ENCODE measurements at regions not wholly inside any gene's neighbourhood (a gene's known extent, or its start where the extent isn't known, plus 50 kb on each side); places are given as distances from the start of the nearest gene placed in this dataset.

- no peak overlapping the region for H3K9ac ChIP-seq (ENCODE audit: low read depth in 1 of 2, low read length in 2 of 2)
- no peaks in the 10 kb centered on the region for H3K9me3 ChIP-seq (ENCODE audit: control insufficient read depth in 1 of 2, low read length in 2 of 2)
- no peaks in the 10 kb centered on the region for H3K4me1 ChIP-seq (ENCODE audit: control insufficient read depth in 1 of 2, insufficient read depth in 2 of 2, low read length in 2 of 2)
- H3K4me3 ChIP-seq (ENCODE audit: low read depth in 1 of 2, low read length in 2 of 2), result no peak overlapping the region
- no peak overlapping the region for H3K27ac ChIP-seq (ENCODE audit: low read depth, low read length)
- no peaks in the 10 kb centered on the region for H3K36me3 ChIP-seq (ENCODE audit: control insufficient read depth in 1 of 2, insufficient read depth in 2 of 2, low read length in 2 of 2)
- peaks cover 3 to 15% of the 10 kb centered on the region in 2 donors for H3K27me3 ChIP-seq (ENCODE audit: control insufficient read depth in 1 of 2, insufficient read depth in 2 of 2, low read length in 2 of 2)
Observed at GRCh38 chr1:117686907-117687306, 81.1 kb downstream of the TENT5C start.

DNA sequence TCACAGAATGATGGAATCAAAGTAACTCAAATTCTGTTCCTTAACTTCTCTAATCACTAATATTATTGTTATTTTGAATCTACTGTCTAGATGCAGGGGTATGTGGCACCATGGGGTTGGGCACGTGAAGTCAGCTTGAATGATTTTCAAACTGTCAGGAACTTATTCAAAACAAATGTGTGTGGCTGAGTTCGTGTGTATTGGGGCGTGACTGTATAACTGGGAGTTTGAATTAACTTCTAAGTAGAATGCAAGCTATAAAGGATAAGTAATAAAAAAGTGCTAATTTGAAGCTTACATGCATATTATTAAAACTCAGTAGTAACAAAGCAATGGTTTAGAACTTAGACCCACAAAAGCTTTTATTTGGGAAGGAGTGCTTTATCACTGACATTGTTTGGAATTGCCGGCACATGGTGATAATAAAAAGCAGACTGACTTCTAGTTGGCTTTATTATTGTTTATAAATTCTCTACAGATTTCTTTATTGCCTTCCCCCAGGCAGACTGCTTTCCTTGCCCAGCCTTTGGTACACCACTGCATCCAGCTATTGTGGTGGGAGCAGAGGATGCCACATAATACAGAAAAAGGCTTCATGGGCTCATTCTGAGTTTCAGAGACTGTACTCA is 84.3 kb downstream of the TENT5C start:
- no peaks in the 10 kb centered on the region for H3K9me3 ChIP-seq (ENCODE audit: control insufficient read depth in 1 of 2, low read length in 2 of 2)
- peaks cover 3 to 18% of the 10 kb centered on the region in 2 donors for H3K27me3 ChIP-seq (ENCODE audit: control insufficient read depth in 1 of 2, insufficient read depth in 2 of 2, low read length in 2 of 2)
- no peak overlapping the region for H3K9ac ChIP-seq (ENCODE audit: low read depth in 1 of 2, low read length in 2 of 2)
- no peaks in the 10 kb centered on the region for H3K4me1 ChIP-seq (ENCODE audit: control insufficient read depth in 1 of 2, insufficient read depth in 2 of 2, low read length in 2 of 2)
- H3K36me3 ChIP-seq (ENCODE audit: control insufficient read depth in 1 of 2, insufficient read depth in 2 of 2, low read length in 2 of 2), result no peaks in the 10 kb centered on the region
- H3K4me3 ChIP-seq (ENCODE audit: low read depth in 1 of 2, low read length in 2 of 2), result no peak overlapping the region
- H3K27ac ChIP-seq (ENCODE audit: low read depth, low read length), result no peak overlapping the region

DNA sequence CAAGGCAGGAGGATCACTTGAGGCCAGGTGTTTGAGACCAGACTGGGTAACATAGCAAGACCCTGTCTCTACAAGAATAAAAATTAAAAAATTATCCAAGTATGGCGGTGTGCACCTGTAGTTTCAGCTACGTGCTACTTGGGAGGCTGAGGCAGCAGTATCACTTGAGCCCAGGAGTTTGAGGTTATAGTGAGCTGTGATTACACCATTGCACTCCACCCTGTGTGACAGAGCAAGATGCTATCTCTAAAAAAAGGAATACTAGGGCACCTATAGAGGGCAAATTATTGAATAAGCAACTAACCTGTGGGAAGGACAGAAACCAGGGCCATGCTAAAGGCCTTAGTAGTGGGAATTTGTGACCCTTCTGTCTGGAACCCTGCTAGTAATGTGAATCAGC is 86.1 kb downstream of the TENT5C start:
- no peaks in the 10 kb centered on the region for H3K9me3 ChIP-seq (ENCODE audit: control insufficient read depth in 1 of 2, low read length in 2 of 2)
- H3K27me3 ChIP-seq (ENCODE audit: control insufficient read depth in 1 of 2, insufficient read depth in 2 of 2, low read length in 2 of 2), result peaks cover 3 to 18% of the 10 kb centered on the region in 2 donors
- H3K36me3 ChIP-seq (ENCODE audit: control insufficient read depth in 1 of 2, insufficient read depth in 2 of 2, low read length in 2 of 2), result no peaks in the 10 kb centered on the region
- no peaks in the 10 kb centered on the region for H3K4me1 ChIP-seq (ENCODE audit: control insufficient read depth in 1 of 2, insufficient read depth in 2 of 2, low read length in 2 of 2)
- H3K9ac ChIP-seq (ENCODE audit: low read depth in 1 of 2, low read length in 2 of 2), result no peak overlapping the region
- H3K27ac ChIP-seq (ENCODE audit: low read depth, low read length), result no peak overlapping the region
- no peak overlapping the region for H3K4me3 ChIP-seq (ENCODE audit: low read depth in 1 of 2, low read length in 2 of 2)

DNA sequence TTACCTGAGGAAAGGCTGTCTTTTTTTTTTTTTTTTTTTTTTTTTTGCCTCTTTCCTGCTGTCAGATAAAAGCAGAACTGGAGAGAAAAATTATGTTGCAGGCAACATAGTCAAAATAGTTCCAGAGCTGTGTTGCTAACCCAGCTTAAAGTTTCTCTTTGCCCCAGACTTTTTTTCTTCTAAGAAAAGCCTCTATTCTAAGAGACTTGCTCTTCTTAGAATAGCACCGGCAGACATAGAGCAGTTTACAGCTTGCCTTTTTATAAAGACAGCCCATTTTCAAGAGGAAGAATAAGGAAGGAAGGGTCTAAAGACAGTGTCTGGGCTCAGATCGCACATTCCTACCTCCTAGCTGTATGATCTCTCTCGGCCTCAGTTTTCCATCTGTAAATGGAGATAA is 88.7 kb downstream of the TENT5C start:
- no peaks in the 10 kb centered on the region for H3K36me3 ChIP-seq (ENCODE audit: control insufficient read depth in 1 of 2, insufficient read depth in 2 of 2, low read length in 2 of 2)
- H3K27ac ChIP-seq (ENCODE audit: low read depth, low read length), result no peak overlapping the region
- no peaks in the 10 kb centered on the region for H3K9me3 ChIP-seq (ENCODE audit: control insufficient read depth in 1 of 2, low read length in 2 of 2)
- H3K9ac ChIP-seq (ENCODE audit: low read depth in 1 of 2, low read length in 2 of 2), result no peak overlapping the region
- peaks cover 8 to 18% of the 10 kb centered on the region in 2 donors for H3K27me3 ChIP-seq (ENCODE audit: control insufficient read depth in 1 of 2, insufficient read depth in 2 of 2, low read length in 2 of 2)
- H3K4me1 ChIP-seq (ENCODE audit: control insufficient read depth in 1 of 2, insufficient read depth in 2 of 2, low read length in 2 of 2), result no peaks in the 10 kb centered on the region
- no peak overlapping the region for H3K4me3 ChIP-seq (ENCODE audit: low read depth in 1 of 2, low read length in 2 of 2)

- Histone ChIP-seq H3K27ac (ENCODE audit: low read depth, low read length) (peak overlapping the region; percentile 20), H3K9me3 (ENCODE audit: control insufficient read depth in 1 of 2, low read length in 2 of 2) (no peaks in the 10 kb centered on the region), H3K27me3 (ENCODE audit: control insufficient read depth in 1 of 2, insufficient read depth in 2 of 2, low read length in 2 of 2) (peaks cover 5 to 8% of the 10 kb centered on the region in 2 donors), H3K9ac (ENCODE audit: low read depth in 1 of 2, low read length in 2 of 2) (no peak overlapping the region), H3K4me1 (ENCODE audit: control insufficient read depth in 1 of 2, insufficient read depth in 2 of 2, low read length in 2 of 2) (no peaks in the 10 kb centered on the region), H3K4me3 (ENCODE audit: low read depth in 1 of 2, low read length in 2 of 2) (no peak overlapping the region), H3K36me3 (ENCODE audit: control insufficient read depth in 1 of 2, insufficient read depth in 2 of 2, low read length in 2 of 2) (no peaks in the 10 kb centered on the region)
Observed at GRCh38 chr1:117695796-117696490, 90.1 kb downstream of the TENT5C start.

- H3K36me3 ChIP-seq (ENCODE audit: control insufficient read depth in 1 of 2, insufficient read depth in 2 of 2, low read length in 2 of 2), result no peaks in the 10 kb centered on the region
- H3K27ac ChIP-seq (ENCODE audit: low read depth, low read length), result peak overlapping the region; percentile 20
- H3K4me3 ChIP-seq (ENCODE audit: low read depth in 1 of 2, low read length in 2 of 2), result no peak overlapping the region
- no peaks in the 10 kb centered on the region for H3K4me1 ChIP-seq (ENCODE audit: control insufficient read depth in 1 of 2, insufficient read depth in 2 of 2, low read length in 2 of 2)
- no peaks in the 10 kb centered on the region for H3K9me3 ChIP-seq (ENCODE audit: control insufficient read depth in 1 of 2, low read length in 2 of 2)
- H3K27me3 ChIP-seq (ENCODE audit: control insufficient read depth in 1 of 2, insufficient read depth in 2 of 2, low read length in 2 of 2), result peaks cover 4 to 5% of the 10 kb centered on the region in 2 donors
- no peak overlapping the region for H3K9ac ChIP-seq (ENCODE audit: low read depth in 1 of 2, low read length in 2 of 2)
Observed at GRCh38 chr1:117696561-117696960, 90.7 kb downstream of the TENT5C start.

GRCh38 chr1:117697220-117697781 is 91.5 kb downstream of the TENT5C start:
- Histone ChIP-seq H3K27me3 (ENCODE audit: control insufficient read depth in 1 of 2, insufficient read depth in 2 of 2, low read length in 2 of 2) (peaks cover 2 to 5% of the 10 kb centered on the region in 2 donors), H3K9ac (ENCODE audit: low read depth in 1 of 2, low read length in 2 of 2) (no peak overlapping the region), H3K36me3 (ENCODE audit: control insufficient read depth in 1 of 2, insufficient read depth in 2 of 2, low read length in 2 of 2) (no peaks in the 10 kb centered on the region), H3K4me3 (ENCODE audit: low read depth in 1 of 2, low read length in 2 of 2) (no peak overlapping the region), H3K4me1 (ENCODE audit: control insufficient read depth in 1 of 2, insufficient read depth in 2 of 2, low read length in 2 of 2) (no peaks in the 10 kb centered on the region), H3K9me3 (ENCODE audit: control insufficient read depth in 1 of 2, low read length in 2 of 2) (no peaks in the 10 kb centered on the region), H3K27ac (ENCODE audit: low read depth, low read length) (no peak overlapping the region)

- no peaks in the 10 kb centered on the region for H3K4me1 ChIP-seq (ENCODE audit: control insufficient read depth in 1 of 2, insufficient read depth in 2 of 2, low read length in 2 of 2)
- no peak overlapping the region for H3K27ac ChIP-seq (ENCODE audit: low read depth, low read length)
- no peaks in the 10 kb centered on the region for H3K9me3 ChIP-seq (ENCODE audit: control insufficient read depth in 1 of 2, low read length in 2 of 2)
Observed at GRCh38 chr1:117698398-117699160, 92.7 kb downstream of the TENT5C start.

DNA sequence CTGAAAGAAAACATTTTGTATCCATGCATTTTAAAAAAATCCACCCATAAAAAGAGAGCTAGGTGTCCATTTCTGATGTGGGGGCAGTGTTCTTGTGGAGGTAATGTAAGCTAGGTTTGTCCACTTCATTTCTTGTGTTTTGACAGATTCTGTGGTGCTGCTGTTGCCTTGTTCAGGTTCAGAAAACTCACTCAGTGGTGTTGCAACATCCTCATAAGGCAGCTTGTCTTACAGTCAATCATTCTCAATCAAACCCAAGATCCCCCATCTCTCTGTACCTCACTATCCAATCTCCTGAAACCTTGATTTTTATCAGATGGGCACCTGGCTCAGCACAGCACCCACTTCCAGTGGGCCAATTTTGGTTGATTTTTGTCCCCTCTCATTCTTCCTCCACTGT is 94.1 kb downstream of the TENT5C start:
- no peaks in the 10 kb centered on the region for H3K9me3 ChIP-seq (ENCODE audit: control insufficient read depth in 1 of 2, low read length in 2 of 2)
- no peak overlapping the region for H3K4me3 ChIP-seq (ENCODE audit: low read depth in 1 of 2, low read length in 2 of 2)
- no peaks in the 10 kb centered on the region for H3K36me3 ChIP-seq (ENCODE audit: control insufficient read depth in 1 of 2, insufficient read depth in 2 of 2, low read length in 2 of 2)
- no peak overlapping the region for H3K9ac ChIP-seq (ENCODE audit: low read depth in 1 of 2, low read length in 2 of 2)
- H3K27me3 ChIP-seq (ENCODE audit: control insufficient read depth in 1 of 2, insufficient read depth in 2 of 2, low read length in 2 of 2), result peaks cover 0 to 5% of the 10 kb centered on the region in 2 donors
- no peak overlapping the region for H3K27ac ChIP-seq (ENCODE audit: low read depth, low read length)
- H3K4me1 ChIP-seq (ENCODE audit: control insufficient read depth in 1 of 2, insufficient read depth in 2 of 2, low read length in 2 of 2), result no peaks in the 10 kb centered on the region

More at GRCh38 chr1:117698398-117699160, 92.7 kb downstream of the TENT5C start:
- Histone ChIP-seq H3K9ac (ENCODE audit: low read depth in 1 of 2, low read length in 2 of 2) (no peak overlapping the region), H3K36me3 (ENCODE audit: control insufficient read depth in 1 of 2, insufficient read depth in 2 of 2, low read length in 2 of 2) (no peaks in the 10 kb centered on the region), H3K4me3 (ENCODE audit: low read depth in 1 of 2, low read length in 2 of 2) (no peak overlapping the region), H3K27me3 (ENCODE audit: control insufficient read depth in 1 of 2, insufficient read depth in 2 of 2, low read length in 2 of 2) (peaks cover 0 to 5% of the 10 kb centered on the region in 2 donors)

DNA sequence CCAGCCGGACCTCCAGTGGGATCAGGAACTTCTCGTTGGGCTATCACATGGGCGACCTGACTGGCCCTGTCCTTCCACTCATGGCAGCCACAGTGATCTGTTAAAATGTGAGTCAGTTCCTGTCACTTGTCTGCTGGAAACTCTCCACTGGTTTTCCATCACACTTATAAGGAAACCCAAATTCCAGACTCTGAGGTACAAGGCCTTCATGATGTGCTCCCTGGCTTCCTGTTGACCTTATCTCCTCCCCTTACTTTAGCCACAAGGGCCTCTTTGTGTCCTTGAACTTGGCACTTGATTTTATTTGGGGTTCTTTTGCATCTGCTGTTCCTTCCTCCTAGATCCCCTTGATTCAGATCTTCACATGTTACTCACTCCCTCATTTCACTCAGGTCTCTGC is 96.8 kb downstream of the TENT5C start:
- peaks cover 0 to 5% of the 10 kb centered on the region in 2 donors for H3K27me3 ChIP-seq (ENCODE audit: control insufficient read depth in 1 of 2, insufficient read depth in 2 of 2, low read length in 2 of 2)
- H3K36me3 ChIP-seq (ENCODE audit: control insufficient read depth in 1 of 2, insufficient read depth in 2 of 2, low read length in 2 of 2), result no peaks in the 10 kb centered on the region
- H3K4me3 ChIP-seq (ENCODE audit: low read depth in 1 of 2, low read length in 2 of 2), result no peak overlapping the region
- no peak overlapping the region for H3K27ac ChIP-seq (ENCODE audit: low read depth, low read length)
- no peaks in the 10 kb centered on the region for H3K9me3 ChIP-seq (ENCODE audit: control insufficient read depth in 1 of 2, low read length in 2 of 2)
- no peak overlapping the region for H3K9ac ChIP-seq (ENCODE audit: low read depth in 1 of 2, low read length in 2 of 2)
- H3K4me1 ChIP-seq (ENCODE audit: control insufficient read depth in 1 of 2, insufficient read depth in 2 of 2, low read length in 2 of 2), result no peaks in the 10 kb centered on the region
